Activated CD4-positive, alpha-beta memory T cell treated with anti-CD3 and anti-CD28 coated beads, Interleukin-2, amount 10 ng/mL, durations not matched to agents 7 days and 5 days (primary cell): ENCODE measurements at regions not wholly inside any gene's neighbourhood (a gene's known extent, or its start where the extent isn't known, plus 50 kb on each side); places are given as distances from the start of the nearest gene placed in this dataset.

Experiments
- CTCF ChIA-PET: fragments of 350-600 bp; sonication (Branson Sonifier 250); formaldehyde crosslinking; loops from one replicate; lab custom pipeline; 2021; ENCODE audit warnings: antibody characterized with exemption, inconsistent platforms; lab: Charles Lee
- POLR2A ChIA-PET: fragments of 350-600 bp; sonication (Branson Sonifier 250); formaldehyde crosslinking; loops from one replicate; lab custom pipeline; 2021; ENCODE audit warnings: antibody characterized with exemption; lab: Charles Lee
- DNase-seq: peaks from one replicate; pipeline ENCODE4 v3.0.0-alpha.2; 2020
- H3K27ac Mint-ChIP-seq: one replicate; pipeline ENCODE4 v1.8.0; 2021; ENCODE audit warnings: mild to moderate bottlenecking, mixed read lengths
- H3K27me3 Mint-ChIP-seq: one replicate; pipeline ENCODE4 v1.8.0; 2021; ENCODE audit warnings: mixed read lengths
- H3K36me3 Mint-ChIP-seq: one replicate; pipeline ENCODE4 v1.8.0; 2021; ENCODE audit warnings: low read depth, mixed read lengths
- H3K4me1 Mint-ChIP-seq: one replicate; pipeline ENCODE4 v1.8.0; 2021; ENCODE audit warnings: mixed read lengths
- H3K4me3 Mint-ChIP-seq: one replicate; pipeline ENCODE4 v1.8.0; 2021; ENCODE audit warnings: mild to moderate bottlenecking, mixed read lengths
- H3K9me3 Mint-ChIP-seq: one replicate; pipeline ENCODE4 v1.8.0; 2021; ENCODE audit warnings: mixed read lengths

GRCh38 chr11:106331176-106331575 is 253.7 kb downstream of the AASDHPPT start:
- Mint-ChIP-seq H3K27ac (no peak overlapping the region), H3K9me3 (peaks cover 2% of the 10 kb centered on the region), H3K27me3 (no peaks in the 10 kb centered on the region), H3K4me1 (no peaks in the 10 kb centered on the region), H3K4me3 (no peak overlapping the region), H3K36me3 (no peaks in the 10 kb centered on the region)
- POLR2A ChIA-PET: no interaction called here
- DNase-seq: no peak
- CTCF ChIA-PET: interaction anchor here (1.3 kb wide), 1 partner anchor 12 kb away, joined by 6 read pairs; no protein-coding TSS in a partner anchor

DNA sequence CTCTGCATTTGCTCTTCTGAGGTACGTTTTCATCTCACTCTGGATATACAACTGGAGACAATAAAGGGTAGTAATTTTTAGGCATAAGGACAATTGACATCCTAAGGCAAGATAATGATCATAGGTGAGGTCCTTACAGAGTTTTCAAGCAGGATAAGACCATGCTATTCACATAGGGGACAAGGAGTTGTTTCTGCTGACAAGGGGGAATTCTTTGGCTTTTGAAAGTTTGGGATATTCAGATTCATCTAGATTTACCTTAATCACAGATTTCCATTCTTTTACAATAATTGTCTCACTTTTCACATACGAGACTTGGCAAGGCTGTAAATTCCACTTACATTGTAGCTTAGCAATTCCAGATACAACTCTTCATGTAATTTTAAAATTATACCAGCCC is 256.2 kb downstream of the AASDHPPT start:
- Mint-ChIP-seq H3K36me3 (no peaks in the 10 kb centered on the region), H3K9me3 (peaks cover 2% of the 10 kb centered on the region), H3K27me3 (no peaks in the 10 kb centered on the region), H3K4me1 (no peaks in the 10 kb centered on the region), H3K27ac (no peak overlapping the region), H3K4me3 (no peak overlapping the region)
- CTCF ChIA-PET: no interaction called here
- no peak for DNase-seq
- POLR2A ChIA-PET: no interaction called here

- CTCF ChIA-PET: no interaction called here
- no peak for DNase-seq
- Mint-ChIP-seq H3K36me3 (no peaks in the 10 kb centered on the region), H3K27ac (no peak overlapping the region), H3K9me3 (no peaks in the 10 kb centered on the region), H3K4me1 (no peaks in the 10 kb centered on the region), H3K27me3 (no peaks in the 10 kb centered on the region), H3K4me3 (no peak overlapping the region)
- POLR2A ChIA-PET: no interaction called here
Observed at GRCh38 chr11:106344394-106344793, 266.9 kb downstream of the AASDHPPT start.

GRCh38 chr11:106344966-106345365 is 267.5 kb downstream of the AASDHPPT start:
- POLR2A ChIA-PET: no interaction called here
- H3K27me3 Mint-ChIP-seq: no peaks in the 10 kb centered on the region
- H3K27ac Mint-ChIP-seq: no peak overlapping the region
- CTCF ChIA-PET: no interaction called here
- no peak overlapping the region for H3K4me3 Mint-ChIP-seq
- DNase-seq: no peak
- H3K9me3 Mint-ChIP-seq: no peaks in the 10 kb centered on the region
- H3K4me1 Mint-ChIP-seq: no peaks in the 10 kb centered on the region
- no peaks in the 10 kb centered on the region for H3K36me3 Mint-ChIP-seq

- peaks cover 2% of the 10 kb centered on the region for H3K9me3 Mint-ChIP-seq
- ChIA-PET POLR2A (no interaction called here), CTCF (no interaction called here)
- no peaks in the 10 kb centered on the region for H3K27me3 Mint-ChIP-seq
- no peak overlapping the region for H3K27ac Mint-ChIP-seq
- H3K4me1 Mint-ChIP-seq: no peaks in the 10 kb centered on the region
- no peaks in the 10 kb centered on the region for H3K36me3 Mint-ChIP-seq
- DNase-seq: no peak
- no peak overlapping the region for H3K4me3 Mint-ChIP-seq
Observed at GRCh38 chr11:106353031-106353430, 275.6 kb downstream of the AASDHPPT start.

- ChIA-PET POLR2A (no interaction called here), CTCF (no interaction called here)
- Mint-ChIP-seq H3K9me3 (no peaks in the 10 kb centered on the region), H3K27ac (no peak overlapping the region), H3K4me1 (no peaks in the 10 kb centered on the region), H3K4me3 (no peak overlapping the region), H3K36me3 (no peaks in the 10 kb centered on the region), H3K27me3 (no peaks in the 10 kb centered on the region)
- DNase-seq: no peak
Observed at GRCh38 chr11:106369224-106369623, 291.8 kb downstream of the AASDHPPT start.

DNA sequence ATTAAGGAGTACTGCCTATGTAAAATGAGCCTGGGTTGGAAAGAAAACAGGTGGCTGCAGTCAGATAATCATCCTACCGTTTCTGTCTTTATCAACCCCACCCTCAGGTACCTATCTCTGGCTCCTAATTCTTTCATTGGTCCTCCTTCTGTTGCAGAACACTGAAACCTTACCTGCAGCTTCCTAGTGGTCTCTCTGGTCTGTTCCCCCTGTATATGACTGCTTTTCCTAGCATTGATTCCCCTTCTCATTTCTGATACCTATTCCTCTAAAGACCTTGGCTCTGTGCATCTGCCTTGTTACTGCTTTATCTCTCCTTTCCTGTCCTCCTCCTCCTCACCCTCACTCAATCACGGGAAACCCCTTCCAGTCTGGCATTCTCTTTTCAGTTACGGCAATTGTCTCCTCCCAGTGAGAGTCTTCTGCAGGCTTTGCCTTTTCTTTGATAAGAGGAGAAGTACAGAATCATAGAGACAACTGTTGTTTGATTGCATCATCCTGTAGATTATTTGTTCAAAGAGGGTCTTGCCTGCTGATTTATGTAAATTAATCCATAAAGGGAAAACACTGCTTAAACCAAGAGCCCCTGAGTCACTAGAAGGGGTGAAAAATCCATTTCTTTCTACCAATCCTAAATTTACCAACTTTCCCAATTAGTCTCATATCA is 301.2 kb downstream of the AASDHPPT start:
- Mint-ChIP-seq H3K27ac (no peak overlapping the region), H3K9me3 (no peaks in the 10 kb centered on the region), H3K4me1 (no peaks in the 10 kb centered on the region), H3K36me3 (no peaks in the 10 kb centered on the region), H3K27me3 (no peaks in the 10 kb centered on the region), H3K4me3 (no peak overlapping the region)
- POLR2A ChIA-PET: no interaction called here
- no peak for DNase-seq
- CTCF ChIA-PET: no interaction called here

DNA sequence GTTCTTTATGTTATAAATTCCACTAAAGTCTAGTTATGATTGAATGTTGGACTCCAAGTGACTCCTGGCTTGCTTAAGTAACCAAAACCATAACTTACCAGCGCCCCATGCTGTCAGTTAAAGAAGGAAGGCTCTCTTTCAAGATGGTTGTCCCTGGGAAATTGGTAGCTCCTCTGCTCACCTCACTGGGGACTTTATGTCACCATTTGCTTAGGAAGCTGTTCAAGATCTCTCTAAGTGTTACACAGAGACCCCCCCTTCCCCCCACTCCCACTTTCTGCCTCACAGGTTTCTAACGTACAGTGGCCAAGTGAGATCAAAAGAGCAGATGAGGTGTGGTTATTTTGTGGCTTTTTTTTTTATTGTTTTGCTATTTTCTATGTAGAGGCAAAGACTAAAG is 301.8 kb downstream of the AASDHPPT start:
- CTCF ChIA-PET: no interaction called here
- Mint-ChIP-seq H3K4me1 (no peaks in the 10 kb centered on the region), H3K27ac (no peak overlapping the region), H3K4me3 (no peak overlapping the region), H3K9me3 (no peaks in the 10 kb centered on the region), H3K27me3 (no peaks in the 10 kb centered on the region), H3K36me3 (no peaks in the 10 kb centered on the region)
- POLR2A ChIA-PET: no interaction called here
- no peak for DNase-seq

- H3K36me3 Mint-ChIP-seq: no peaks in the 10 kb centered on the region
Observed at GRCh38 chr11:106379712-106380111, 302.2 kb downstream of the AASDHPPT start.

DNA sequence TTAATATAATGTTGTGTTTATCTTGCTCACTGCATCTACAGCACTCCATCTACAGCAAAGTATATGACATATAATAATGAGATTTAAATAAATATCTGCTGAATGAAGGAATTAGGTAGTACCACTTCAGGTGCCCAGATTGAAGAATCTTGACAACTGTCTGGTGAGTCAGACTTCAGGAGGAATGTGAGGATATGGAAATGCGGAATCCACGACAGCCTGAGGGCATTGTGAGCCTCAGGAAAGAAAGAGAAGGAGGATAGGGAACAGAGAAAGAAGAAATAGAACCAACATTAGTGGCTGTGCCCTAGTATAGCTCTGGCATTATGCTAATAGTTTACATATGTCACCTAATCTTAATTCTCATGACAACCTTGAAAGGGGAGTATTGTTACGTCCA is 304.4 kb downstream of the AASDHPPT start:
- H3K36me3 Mint-ChIP-seq: no peaks in the 10 kb centered on the region
- POLR2A ChIA-PET: no interaction called here
- H3K27me3 Mint-ChIP-seq: no peaks in the 10 kb centered on the region
- CTCF ChIA-PET: no interaction called here
- no peak overlapping the region for H3K4me3 Mint-ChIP-seq
- H3K27ac Mint-ChIP-seq: no peak overlapping the region
- no peaks in the 10 kb centered on the region for H3K4me1 Mint-ChIP-seq
- no peaks in the 10 kb centered on the region for H3K9me3 Mint-ChIP-seq
- DNase-seq: no peak

More at GRCh38 chr11:106379712-106380111, 302.2 kb downstream of the AASDHPPT start:
- no peaks in the 10 kb centered on the region for H3K27me3 Mint-ChIP-seq
- H3K4me3 Mint-ChIP-seq: no peak overlapping the region
- DNase-seq: no peak
- ChIA-PET CTCF (no interaction called here), POLR2A (no interaction called here)
- H3K4me1 Mint-ChIP-seq: no peaks in the 10 kb centered on the region
- no peaks in the 10 kb centered on the region for H3K9me3 Mint-ChIP-seq
- no peak overlapping the region for H3K27ac Mint-ChIP-seq

DNA sequence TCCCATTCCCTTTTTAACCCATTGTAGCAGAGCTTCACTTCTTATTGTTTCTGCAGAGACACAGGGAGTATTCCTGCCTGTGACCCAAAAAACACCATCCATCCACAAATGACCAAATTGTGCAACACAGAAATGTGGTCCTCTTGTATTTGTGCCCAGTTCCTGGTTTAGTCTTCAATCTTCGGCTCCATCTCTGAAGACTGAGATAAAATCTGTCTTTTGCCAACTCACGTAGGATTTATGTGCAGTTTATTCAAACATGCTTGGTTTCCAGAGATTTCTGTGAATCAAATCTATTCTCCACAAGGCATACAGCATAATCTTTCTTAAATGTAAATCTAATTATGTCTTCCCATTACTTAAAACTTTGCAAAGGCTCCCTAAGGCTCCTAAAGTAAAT is 307.0 kb downstream of the AASDHPPT start:
- Mint-ChIP-seq H3K36me3 (no peaks in the 10 kb centered on the region), H3K9me3 (no peaks in the 10 kb centered on the region), H3K4me3 (no peak overlapping the region), H3K27me3 (no peaks in the 10 kb centered on the region), H3K4me1 (no peaks in the 10 kb centered on the region), H3K27ac (no peak overlapping the region)
- POLR2A ChIA-PET: no interaction called here
- no peak for DNase-seq
- CTCF ChIA-PET: no interaction called here

DNA sequence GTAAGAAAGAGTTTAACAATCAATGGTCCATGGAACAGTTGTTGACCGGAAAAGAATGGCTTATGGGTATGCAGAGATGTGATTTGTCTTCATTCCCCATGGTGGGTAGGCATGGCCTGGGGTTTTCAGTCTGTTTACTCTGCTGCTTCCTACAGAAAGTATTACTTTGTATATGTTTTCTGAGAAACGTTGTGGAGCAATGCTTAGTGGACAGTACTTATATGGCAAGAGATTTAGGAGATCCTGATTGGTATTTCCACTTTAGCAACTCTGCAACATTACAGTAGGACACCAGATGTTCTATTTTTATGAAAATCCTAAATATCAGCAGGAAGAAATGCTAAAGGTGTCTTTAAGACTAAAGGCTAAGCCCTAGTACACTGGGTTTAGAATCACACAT is 309.1 kb downstream of the AASDHPPT start:
- ChIA-PET CTCF (no interaction called here), POLR2A (no interaction called here)
- Mint-ChIP-seq H3K36me3 (no peaks in the 10 kb centered on the region), H3K4me1 (no peaks in the 10 kb centered on the region), H3K27me3 (no peaks in the 10 kb centered on the region), H3K9me3 (no peaks in the 10 kb centered on the region), H3K27ac (no peak overlapping the region), H3K4me3 (no peak overlapping the region)
- DNase-seq: no peak

DNA sequence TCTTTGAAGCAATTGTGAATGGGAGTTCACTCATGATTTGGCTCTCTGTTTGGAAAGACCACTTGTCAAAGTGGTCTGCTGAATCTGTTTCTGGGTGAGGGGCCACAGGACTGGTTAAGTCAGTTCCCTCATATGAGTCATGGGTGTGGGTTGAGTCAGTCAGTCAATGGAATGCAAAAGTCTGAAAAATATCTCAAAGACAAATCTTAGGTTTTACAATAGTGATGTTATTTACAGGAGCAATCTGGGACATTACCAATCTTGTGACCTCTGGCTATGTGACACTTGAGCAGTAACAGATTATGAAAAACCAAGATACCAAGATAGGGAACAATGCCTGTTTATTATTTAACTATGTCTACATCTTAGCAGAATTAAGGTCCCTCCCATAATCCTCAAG is 311.6 kb downstream of the AASDHPPT start:
- CTCF ChIA-PET: no interaction called here
- no peaks in the 10 kb centered on the region for H3K27me3 Mint-ChIP-seq
- no peak for DNase-seq
- POLR2A ChIA-PET: no interaction called here
- H3K9me3 Mint-ChIP-seq: no peaks in the 10 kb centered on the region
- no peak overlapping the region for H3K27ac Mint-ChIP-seq
- H3K4me3 Mint-ChIP-seq: no peak overlapping the region
- no peaks in the 10 kb centered on the region for H3K4me1 Mint-ChIP-seq
- H3K36me3 Mint-ChIP-seq: no peaks in the 10 kb centered on the region

DNA sequence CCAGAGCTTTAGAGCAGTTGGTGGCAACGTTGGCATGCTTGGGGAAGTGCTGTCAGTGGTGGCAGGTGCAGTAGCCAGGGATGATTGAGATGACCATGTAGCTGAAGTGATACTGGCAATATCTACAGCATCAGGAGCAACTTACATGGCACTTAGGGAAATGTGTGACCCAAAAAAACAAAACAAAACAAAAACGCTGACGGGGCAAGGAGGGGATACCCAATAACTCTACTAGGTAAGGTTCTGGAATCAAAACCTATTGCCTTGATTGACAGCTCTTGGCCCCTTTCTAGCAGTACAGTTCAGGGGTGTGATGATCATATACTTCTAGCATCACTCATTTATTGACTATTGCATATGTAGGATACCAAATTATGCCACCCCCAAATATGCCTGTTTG is 312.6 kb downstream of the AASDHPPT start:
- CTCF ChIA-PET: no interaction called here
- POLR2A ChIA-PET: no interaction called here

More for the DNA sequence above, 312.6 kb downstream of the AASDHPPT start:
- Mint-ChIP-seq H3K4me3 (no peak overlapping the region), H3K27ac (no peak overlapping the region), H3K27me3 (no peaks in the 10 kb centered on the region), H3K9me3 (no peaks in the 10 kb centered on the region), H3K36me3 (no peaks in the 10 kb centered on the region), H3K4me1 (no peaks in the 10 kb centered on the region)
- DNase-seq: no peak
